HG03439 (cell line): ENCODE measurements at regions not wholly inside any gene's neighbourhood (a gene's known extent, or its start where the extent isn't known, plus 50 kb on each side); places are given as distances from the start of the nearest gene placed in this dataset.

Experiments
- ATAC-seq: cut with Tn5 transposase; IDR thresholded peaks from one replicate; pipeline ENCODE4 v1.9.1; 2021; ENCODE audit warnings: mild to moderate bottlenecking, moderate library complexity; ENCODE audit not compliant: unreplicated experiment

DNA sequence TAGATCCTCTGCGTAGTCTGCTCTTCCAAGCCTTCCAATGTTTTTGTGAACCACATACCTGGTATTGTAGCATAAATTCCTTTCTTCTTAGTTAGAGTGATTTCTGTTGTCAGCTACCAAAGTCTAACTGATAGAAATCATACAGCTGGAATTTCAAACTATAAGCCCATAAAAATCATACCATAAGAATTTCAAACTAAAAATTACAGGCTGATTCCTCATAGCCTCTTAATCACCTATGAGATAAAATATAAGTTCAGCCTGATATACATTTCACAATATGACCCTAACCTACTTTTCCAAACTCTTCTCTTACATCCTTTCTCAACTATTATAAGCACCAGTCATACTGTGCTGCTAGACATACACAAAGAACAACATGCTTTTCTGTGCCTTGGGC is 64.8 kb downstream of the PTHLH start:
- ATAC-seq: no peak

DNA sequence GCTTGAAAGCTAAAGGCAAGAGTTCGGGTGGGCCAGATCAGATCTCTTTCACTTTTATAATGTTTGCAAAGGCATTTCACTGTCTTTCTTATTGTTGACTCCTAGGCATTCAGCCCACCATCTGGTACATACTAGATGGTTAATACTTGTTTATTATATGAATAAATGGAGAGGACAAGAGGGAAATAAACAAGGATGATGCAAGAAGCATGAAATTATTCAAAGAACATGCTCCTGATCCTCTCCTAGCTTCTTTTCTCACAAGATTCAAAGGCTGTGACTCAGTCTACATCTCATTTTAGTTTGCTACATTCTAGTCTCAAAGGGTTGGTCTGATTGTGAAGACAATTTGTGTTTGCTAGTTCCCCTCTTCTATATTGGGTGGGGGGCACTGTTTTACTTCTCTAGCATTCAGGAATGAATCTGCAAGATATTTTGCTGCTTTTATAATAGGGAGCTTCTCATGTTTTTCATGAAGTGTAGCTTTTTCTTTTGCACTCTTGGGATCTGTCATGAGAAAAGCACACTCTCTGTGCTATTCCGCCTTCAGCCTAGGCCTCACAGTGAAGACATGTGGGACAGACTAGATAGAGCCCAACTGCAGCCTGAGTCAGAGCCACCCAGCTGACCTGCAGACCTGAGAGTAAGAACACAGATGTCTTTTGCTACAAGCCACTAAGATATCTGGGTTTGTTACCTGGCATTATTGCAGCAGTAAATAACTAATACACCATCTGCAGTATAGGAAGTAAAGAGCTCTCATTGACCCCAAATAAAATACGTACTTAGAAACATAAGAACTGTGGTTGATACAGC is 65.7 kb downstream of the PTHLH start:
- no peak for ATAC-seq

DNA sequence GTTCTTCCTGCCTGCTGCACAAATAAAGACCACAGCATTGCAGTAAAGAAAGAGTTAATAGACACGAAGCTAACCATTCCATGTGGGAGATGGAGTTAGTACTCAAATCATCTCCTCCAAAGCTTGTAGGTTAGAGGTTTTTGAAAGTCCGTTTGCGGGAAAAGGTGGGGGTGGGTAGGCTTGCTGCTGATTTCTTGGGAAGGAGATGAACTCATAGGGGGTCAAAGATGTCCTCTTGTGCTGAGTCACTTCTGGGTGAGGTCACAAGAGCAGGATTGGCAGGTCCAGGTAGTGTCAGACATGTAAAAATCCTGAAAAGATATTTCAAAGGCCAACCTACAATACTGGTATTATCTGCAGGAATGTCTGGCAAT is 66.4 kb downstream of the PTHLH start:
- no peak for ATAC-seq

DNA sequence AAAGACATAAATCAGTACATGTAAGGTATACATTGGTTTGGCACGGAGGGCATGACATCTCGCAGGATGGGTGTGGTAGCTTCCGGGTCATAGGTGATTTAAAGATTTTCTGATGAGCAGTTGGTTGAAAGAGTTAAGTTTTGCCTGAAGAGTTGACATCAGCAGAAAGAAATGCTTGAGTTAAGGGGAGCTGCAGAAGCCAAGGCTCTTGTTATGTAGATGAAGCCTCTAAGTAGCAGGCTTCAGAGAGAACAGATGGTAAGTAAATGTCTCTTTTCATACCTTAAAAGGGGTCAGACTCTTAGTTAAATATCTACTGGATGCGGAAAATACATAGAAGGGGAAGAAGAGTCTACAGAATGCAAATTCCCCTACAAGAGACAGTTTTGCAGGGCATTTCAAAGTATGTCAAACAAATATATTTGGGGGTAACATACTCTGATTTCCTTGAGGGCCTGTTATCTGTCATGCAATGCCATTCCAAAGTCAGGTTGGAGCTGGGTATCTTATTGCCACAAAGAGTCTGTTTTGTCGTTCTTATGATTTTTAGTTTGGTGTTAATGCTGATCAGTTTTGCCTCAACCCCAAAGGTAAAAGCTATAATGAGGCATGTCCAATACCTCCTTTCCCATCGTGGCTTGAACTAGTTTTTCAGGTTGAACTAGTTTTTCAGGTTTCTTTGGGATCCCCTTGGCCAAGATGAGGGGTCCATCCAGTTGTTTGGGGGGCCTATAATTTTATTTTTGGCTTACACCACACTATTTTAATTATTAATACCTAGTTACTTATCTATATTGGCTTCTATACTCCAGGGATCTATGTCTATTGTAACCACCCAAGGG is 67.0 kb downstream of the PTHLH start:
- no peak for ATAC-seq

- ATAC-seq: no peak
Measured at GRCh38 chr12:27902651-27903050, 69.9 kb downstream of the PTHLH start.

GRCh38 chr12:27901959-27902358 is 70.6 kb downstream of the PTHLH start:
- no peak for ATAC-seq

DNA sequence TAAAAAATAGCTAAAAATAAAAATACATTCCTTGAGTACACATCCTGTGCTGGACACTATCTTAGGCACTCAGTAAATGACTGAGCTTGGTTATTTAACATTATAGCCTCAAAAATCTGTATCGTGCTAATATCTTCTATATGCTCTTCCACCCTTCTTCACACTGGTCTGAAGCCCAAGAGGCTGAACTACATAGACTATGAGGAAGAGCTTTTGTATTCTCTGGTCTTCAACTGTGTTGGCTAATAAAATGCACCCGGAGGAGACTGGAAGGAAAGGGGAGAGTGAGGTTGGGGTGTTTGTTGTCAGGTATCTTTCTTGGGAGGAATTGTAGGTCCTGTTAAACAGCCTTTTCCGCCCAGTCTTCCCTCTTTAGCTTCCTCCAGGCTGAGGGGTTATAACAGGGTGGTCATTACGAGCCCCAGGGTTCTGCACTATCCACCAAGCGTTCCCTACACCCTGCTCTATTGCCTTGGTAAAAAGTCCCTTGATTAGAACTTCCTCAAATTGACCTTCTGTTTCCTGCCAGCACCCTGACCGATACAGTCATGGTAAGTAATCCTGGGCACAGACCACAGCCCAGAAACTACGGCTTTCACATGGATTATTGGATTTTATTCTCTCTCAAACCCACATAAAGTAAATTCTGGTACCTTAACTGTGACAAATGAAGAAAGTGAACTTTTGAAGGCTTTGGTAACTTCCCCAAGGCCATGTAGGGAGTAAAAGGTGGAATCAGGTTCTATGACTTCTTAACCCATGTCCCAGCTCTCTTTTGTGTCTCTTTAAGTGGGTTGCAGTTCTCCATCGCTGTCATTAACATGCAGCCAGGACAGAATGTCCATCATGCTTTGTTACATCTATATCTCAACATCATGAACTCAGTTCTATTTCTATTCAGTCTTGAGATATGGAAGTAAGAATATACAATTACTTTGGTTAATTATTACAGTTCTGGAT is 71.3 kb downstream of the PTHLH start:
- no peak for ATAC-seq

DNA sequence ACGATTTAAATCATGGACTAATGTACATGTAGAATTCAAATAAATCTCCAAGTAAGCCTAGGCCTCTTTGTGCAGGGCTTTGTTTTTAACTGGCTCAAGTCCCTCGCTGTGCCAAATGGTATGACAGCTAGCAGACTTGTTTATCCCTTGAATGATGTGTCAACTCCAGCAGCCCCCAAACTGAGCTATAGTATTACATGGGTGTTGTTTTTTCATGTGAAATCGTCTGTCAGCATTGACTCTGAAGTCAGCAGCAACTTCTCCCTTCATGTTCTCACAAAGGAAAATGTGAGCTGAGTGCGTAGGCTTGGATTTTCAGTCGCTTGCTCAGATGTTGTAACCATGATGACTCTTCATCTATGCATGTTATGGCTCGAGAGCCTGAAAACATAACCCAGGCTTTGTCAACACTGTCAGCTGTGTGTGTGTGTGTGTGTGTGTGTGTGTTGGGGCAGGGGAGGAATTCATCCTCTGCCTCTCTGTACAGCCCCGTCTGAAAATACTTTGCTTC is 73.3 kb downstream of the PTHLH start:
- ATAC-seq: no peak

DNA sequence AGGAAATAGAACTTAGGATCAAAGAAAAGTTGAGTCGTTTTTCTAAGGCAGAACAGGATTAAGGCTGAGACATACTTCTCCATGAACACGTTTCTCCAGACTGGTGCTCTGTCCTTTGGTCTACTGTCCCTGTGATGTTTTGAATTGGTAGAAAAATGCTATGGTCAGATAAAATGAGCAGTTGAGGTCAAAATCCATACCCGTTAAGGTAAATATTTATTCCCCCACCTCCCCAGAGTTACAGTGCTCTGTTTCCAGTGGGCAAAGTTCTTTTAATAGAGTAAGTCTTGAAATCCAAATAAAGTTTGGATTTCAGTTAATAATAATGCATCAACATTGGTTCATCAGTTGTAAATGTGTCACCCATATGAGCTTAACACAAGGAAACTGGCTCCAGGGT is 74.5 kb downstream of the PTHLH start:
- no peak for ATAC-seq

DNA sequence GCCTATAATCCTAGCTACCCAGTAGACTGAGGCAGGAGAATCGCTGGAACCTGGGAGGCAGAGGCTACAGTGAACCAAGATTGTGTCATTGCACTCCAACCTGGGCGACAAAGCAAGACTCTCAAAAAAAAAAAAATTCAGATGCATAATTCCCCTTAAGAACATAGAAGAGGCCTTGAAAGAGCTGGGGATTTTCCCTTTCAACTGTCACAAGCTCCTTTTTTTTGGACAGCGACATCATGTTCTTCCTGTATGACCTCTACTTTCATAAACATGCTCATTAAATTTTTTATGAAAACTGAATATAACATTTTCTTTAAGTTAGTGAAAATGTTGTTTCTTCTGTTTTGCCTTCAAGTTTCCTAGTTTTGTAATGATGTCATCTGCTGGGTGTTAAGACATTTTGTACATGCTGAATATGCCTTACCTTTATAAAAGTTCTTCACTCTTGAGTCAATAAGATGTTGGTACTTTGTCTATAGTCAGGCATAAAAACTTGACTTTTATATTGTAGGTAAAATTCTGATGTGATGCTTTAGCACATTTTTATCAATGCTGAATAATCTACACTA is 76.0 kb downstream of the PTHLH start:
- ATAC-seq: no peak

DNA sequence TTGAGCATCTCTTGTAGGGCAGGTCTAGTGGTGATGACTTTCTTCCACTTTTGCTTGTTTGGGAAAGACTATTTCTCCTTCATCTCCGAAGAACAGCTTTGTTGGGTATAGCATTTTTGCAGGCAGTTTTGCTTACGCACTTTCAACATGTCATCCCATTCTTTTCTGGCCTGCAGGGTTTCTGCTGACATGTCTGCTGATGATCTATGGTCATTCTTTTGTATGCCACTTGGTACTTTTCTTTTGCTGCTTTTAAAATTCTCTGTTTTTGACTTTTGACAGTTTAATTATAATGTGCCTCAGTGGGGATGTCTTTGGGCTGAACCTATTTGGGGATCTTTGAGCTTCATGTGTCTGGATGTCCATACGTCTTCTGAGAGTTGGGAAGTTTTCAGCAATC is 78.2 kb downstream of the PTHLH start:
- no peak for ATAC-seq

- ATAC-seq: no peak
Measured at GRCh38 chr12:27879708-27880107, 92.8 kb downstream of the PTHLH start.

- no peak for ATAC-seq
Measured at GRCh38 chr12:27875677-27876076, 95.6 kb upstream of the MANSC4 start.

- no peak for ATAC-seq
Measured at GRCh38 chr12:27873010-27873409, 93.0 kb upstream of the MANSC4 start.

DNA sequence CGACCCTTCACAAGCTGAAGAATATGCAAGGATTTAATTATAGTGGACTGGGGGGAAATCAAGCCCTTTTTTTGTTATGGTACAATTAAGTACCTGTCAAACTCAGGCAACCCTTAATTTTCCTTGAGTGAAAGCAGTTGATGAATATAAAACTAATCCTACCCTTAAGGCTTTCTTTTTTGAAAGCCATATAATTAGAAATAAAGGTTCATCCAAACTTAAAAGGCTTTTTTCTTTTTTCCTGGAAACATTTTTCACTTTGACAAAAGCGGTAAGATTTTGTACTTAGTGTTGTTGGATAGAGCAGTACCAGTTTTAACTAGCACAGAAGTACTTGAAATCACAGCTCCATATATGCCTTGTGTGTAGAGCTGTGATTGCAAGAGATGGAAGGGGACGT is 91.9 kb upstream of the MANSC4 start:
- ATAC-seq: no peak

DNA sequence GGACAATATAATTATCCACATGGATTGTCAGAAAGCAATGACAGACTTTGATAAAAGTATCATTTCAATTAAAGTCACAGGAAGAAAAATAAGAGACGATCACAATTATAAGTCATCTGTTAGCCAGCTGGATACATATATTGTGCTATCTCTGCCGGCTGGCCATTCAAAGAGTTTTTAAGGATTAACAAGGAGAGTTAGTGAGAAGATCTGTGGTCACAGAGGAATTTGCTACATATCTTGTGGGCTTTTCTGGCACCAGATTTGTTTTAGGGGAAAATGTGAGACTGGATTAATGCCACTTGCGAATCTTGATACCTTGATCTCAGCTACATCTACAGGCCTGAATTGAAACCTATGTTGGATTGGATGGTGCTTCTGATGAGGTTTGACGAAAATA is 90.9 kb upstream of the MANSC4 start:
- ATAC-seq: no peak

- no peak for ATAC-seq
Measured at GRCh38 chr12:27869567-27869966, 89.5 kb upstream of the MANSC4 start.

DNA sequence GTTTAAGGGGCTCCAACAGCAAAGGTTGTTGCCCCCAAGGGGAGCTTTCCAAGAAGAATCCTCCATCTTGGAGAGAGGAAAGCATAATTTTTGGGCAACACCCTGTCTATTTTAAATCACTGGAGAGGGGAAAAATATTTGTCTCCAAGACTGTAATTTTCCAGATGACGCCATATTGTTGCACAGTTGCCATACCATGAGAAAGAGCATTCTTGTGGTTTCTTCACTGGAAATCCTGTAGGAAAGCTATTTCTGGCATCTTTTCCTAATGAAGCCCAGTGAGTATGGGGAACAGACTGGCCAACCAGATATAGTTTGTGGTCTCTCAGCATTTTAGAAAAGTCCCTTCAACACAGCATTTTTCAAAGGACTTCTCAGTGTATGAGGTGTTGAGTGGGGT is 88.1 kb upstream of the MANSC4 start:
- no peak for ATAC-seq

- ATAC-seq: no peak
Measured at GRCh38 chr12:27866373-27867101, 86.5 kb upstream of the MANSC4 start.

DNA sequence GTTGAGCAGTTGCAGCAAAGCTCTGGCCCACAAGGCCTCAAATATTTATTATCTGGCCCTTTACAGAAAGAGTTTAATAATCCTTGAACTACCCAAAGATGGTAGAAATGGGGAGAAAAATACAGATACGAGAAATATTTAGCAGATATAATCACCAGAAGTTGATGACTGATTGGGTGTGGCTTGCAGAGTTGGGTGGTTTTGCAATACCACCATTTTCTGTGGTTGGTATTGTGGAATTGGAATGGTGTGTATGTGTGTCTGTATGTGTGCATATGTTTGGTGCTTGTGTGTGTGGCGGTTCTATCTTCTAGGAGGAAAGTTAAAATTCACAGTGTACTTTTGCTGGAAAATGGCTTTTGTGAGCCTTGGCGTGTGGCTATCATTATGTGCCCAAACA is 85.4 kb upstream of the MANSC4 start:
- no peak for ATAC-seq
